Endothelial cell of umbilical vein (primary cell): ENCODE measurements at regions not wholly inside any gene's neighbourhood (a gene's known extent, or its start where the extent isn't known, plus 50 kb on each side); places are given as distances from the start of the nearest gene placed in this dataset.

Experiments used
- BruUV-seq: library from RNA; stranded (reverse); fragments of 400-500 nt; replicated peaks from 2 replicates; lab custom pipeline; 2021; lab: Mats Ljungman, UMichigan
- CTCF ChIA-PET: fragments of 300-600, 350-600 bp; sonication (Branson Sonifier 250); formaldehyde crosslinking; loops from one replicate; lab custom pipeline; 2021; ENCODE audit warnings: antibody characterized with exemption, inconsistent platforms; lab: Charles Lee
- POLR2A ChIA-PET: fragments of 300-600, 350-600 bp; sonication (Branson Sonifier 250); formaldehyde crosslinking; loops from one replicate; lab custom pipeline; 2021; ENCODE audit warnings: antibody characterized with exemption, inconsistent platforms; lab: Charles Lee
- DNase-seq: peaks from one replicate; pipeline ENCODE4 v3.0.0-alpha.2; 2011; ENCODE audit warnings: low read depth, low spot score
- FAIRE-seq: peaks from 2 replicates; lab custom pipeline; 2011; peaks lifted over from hg19 to GRCh38; lab: Jason Lieb, UNC
- H2AFZ ChIP-seq: 2 replicates; pipeline ENCODE4 v1.6.0; 2012; ENCODE audit warnings: low read depth, low read length, control low read depth, inconsistent platforms
- H3K27ac ChIP-seq: 2 replicates; pipeline ENCODE4 v1.5.1; 2011; ENCODE audit warnings: low read depth, mild to moderate bottlenecking, control low read depth, low read length, moderate library complexity; ENCODE audit not compliant: insufficient read depth
- H3K27me3 ChIP-seq, 2 experiments: 2 replicates each; pipeline versions ENCODE4 v1.6.0 to v1.6.1; 2011; ENCODE audit warnings: low read length in 2 of 2, mixed read lengths in 1 of 2; ENCODE audit not compliant: control insufficient read depth in 2 of 2, insufficient read depth in 2 of 2
- H3K36me3 ChIP-seq, 2 experiments: 2 replicates in 1 of 2; 3 replicates in 1 of 2; pipeline ENCODE4 v1.5.1; 2011; ENCODE audit warnings: low read length in 2 of 2, mild to moderate bottlenecking in 1 of 2, moderate library complexity in 1 of 2; ENCODE audit not compliant: control insufficient read depth in 2 of 2, insufficient read depth in 2 of 2; ENCODE audit errors: extremely low read depth in 1 of 2
- H3K4me1 ChIP-seq: 3 replicates; pipeline ENCODE4 v1.5.1; 2011; ENCODE audit warnings: mild to moderate bottlenecking, low read length; ENCODE audit not compliant: control insufficient read depth, insufficient read depth; ENCODE audit errors: extremely low read depth
- H3K4me2 ChIP-seq: 2 replicates; pipeline ENCODE4 v1.6.1; 2011; ENCODE audit warnings: low read length, control low read depth, mixed read lengths; ENCODE audit not compliant: insufficient read depth
- H3K4me3 ChIP-seq, 3 experiments: fragments of 200-600 bp in 1 of 3; sonication (generic), shearing (Covaris generic) in 1 of 3; replicated peaks in 1 of 3; 2 replicates each; pipeline ENCODE4 v1.5.1; 2011 to 2016; ENCODE audit warnings: control low read depth in 3 of 3, low read length in 3 of 3, mild to moderate bottlenecking in 2 of 3, inconsistent platforms in 1 of 3, low read depth in 1 of 3, moderate library complexity in 1 of 3; ENCODE audit not compliant: insufficient read depth in 1 of 3
- H3K79me2 ChIP-seq: 2 replicates; pipeline ENCODE4 v1.6.0; 2012; ENCODE audit warnings: low read length, inconsistent platforms; ENCODE audit not compliant: control insufficient read depth, insufficient read depth
- H3K9ac ChIP-seq: replicated peaks from 2 replicates; pipeline ENCODE3; 2011; ENCODE audit warnings: low read length, control low read depth; ENCODE audit not compliant: insufficient read depth; ENCODE audit errors: extremely low read depth
- H3K9me1 ChIP-seq: replicated peaks from 3 replicates; pipeline ENCODE4 v1.6.0; 2011; ENCODE audit warnings: mild to moderate bottlenecking, low read length; ENCODE audit not compliant: control insufficient read depth, insufficient read depth; ENCODE audit errors: extremely low read depth
- H3K9me3 ChIP-seq: replicated peaks from 2 replicates; pipeline ENCODE4 v1.5.1; 2012; ENCODE audit warnings: low read length, inconsistent platforms; ENCODE audit not compliant: control insufficient read depth, insufficient read depth
- H4K20me1 ChIP-seq: replicated peaks from 2 replicates; pipeline ENCODE3; 2011; ENCODE audit warnings: mild to moderate bottlenecking, low read length; ENCODE audit not compliant: control insufficient read depth, insufficient read depth; ENCODE audit errors: extremely low read depth
- CTCF ChIP-seq, 2 donors: IDR thresholded peaks; 1 replicate in 1 of 2; 2 replicates in 1 of 2; pipeline ENCODE4 v1.5.1; 2011; ENCODE audit warnings: low read length in 2 of 2, mild to moderate bottlenecking in 2 of 2, moderate library complexity in 2 of 2, control low read depth in 1 of 2, inconsistent platforms in 1 of 2, low read depth in 1 of 2; ENCODE audit not compliant: insufficient read depth in 1 of 2; ENCODE audit errors: extremely low read depth in 1 of 2
- EZH2 ChIP-seq: IDR thresholded peaks from 2 replicates; pipeline ENCODE4 v1.6.1; 2012; ENCODE audit warnings: borderline replicate concordance, low read depth, mild to moderate bottlenecking, moderate library complexity, low read length, inconsistent platforms; ENCODE audit not compliant: severe bottlenecking
- FOS ChIP-seq: IDR thresholded peaks from 2 replicates; pipeline ENCODE4 v1.6.1; 2011; ENCODE audit warnings: mild to moderate bottlenecking, low read length, moderate library complexity, borderline replicate concordance; ENCODE audit not compliant: insufficient read depth
- GATA2 ChIP-seq: IDR thresholded peaks from 2 replicates; pipeline ENCODE4 v1.7.0; 2011; ENCODE audit warnings: low read depth, mild to moderate bottlenecking, moderate library complexity, mixed read lengths, low read length; ENCODE audit not compliant: insufficient read length, insufficient read depth
- JUN ChIP-seq: IDR thresholded peaks from 2 replicates; pipeline ENCODE4 v1.6.1; 2011; ENCODE audit warnings: borderline replicate concordance, low read depth; ENCODE audit not compliant: insufficient read length, insufficient read depth
- MYC ChIP-seq: IDR thresholded peaks from one replicate; pipeline ENCODE4 v1.6.1; 2011; ENCODE audit warnings: mild to moderate bottlenecking, low read depth, low read length
- POLR2A ChIP-seq: IDR thresholded peaks from 2 replicates; pipeline ENCODE4 v1.6.1; 2012; ENCODE audit warnings: low read depth, mild to moderate bottlenecking, control low read depth, low read length
- POLR2AphosphoS5 ChIP-seq: IDR thresholded peaks from 2 replicates; pipeline ENCODE4 v1.6.1; 2012; ENCODE audit warnings: low read depth, mild to moderate bottlenecking, control low read depth, low read length, moderate library complexity; ENCODE audit not compliant: insufficient read depth
- dilution Hi-C: fragments of 300-500 bp; cut with MboI; formaldehyde crosslinking; loops from one replicate; pipeline ENCODE4 v1.15.0; 2019; ENCODE audit warnings: low sequenced_read_pairs; ENCODE audit not compliant: extremely low pct_ligation_motif_present
- intact Hi-C: fragments of 100-400 bp; cut with micrococcal nuclease; formaldehyde crosslinking; loops from one replicate; pipeline ENCODE4 v1.10.0; 2022
- TF ChIP-seq, protein P1 (sequence below): IDR thresholded peaks from 2 replicates; pipeline ENCODE4 v1.6.1; 2011; ENCODE audit not compliant: insufficient read depth, insufficient read length

GRCh38 chr10:130439766-130440165 is 303.6 kb downstream of the GLRX3 start:
- intact Hi-C loops, result no loop called here
- POLR2A ChIA-PET, result no interaction called here
- no peak overlapping the region for H2AFZ ChIP-seq

GRCh38 chr10:130440494-130440893 is 304.3 kb downstream of the GLRX3 start:
- H4K20me1 ChIP-seq, result no peaks in the 10 kb centered on the region
- no peak overlapping the region for H3K27ac ChIP-seq
- BruUV-seq, result no TSS peak
- no peak for FAIRE-seq
- H3K4me1 ChIP-seq, result no peaks in the 10 kb centered on the region
- H3K9ac ChIP-seq, result no peak overlapping the region
- DNase-seq, result no peak
- CTCF ChIA-PET, result no interaction called here
- no peaks in the 10 kb centered on the region for H3K79me2 ChIP-seq
- no peak overlapping the region for H2AFZ ChIP-seq
- H3K4me3 ChIP-seq, result no peak overlapping the region
- intact Hi-C loops (no loop called here), dilution Hi-C loops (no loop called here)
- no peaks in the 10 kb centered on the region for H3K36me3 ChIP-seq
- no peak for TF ChIP-seq JUN
- no peak for TF ChIP-seq MYC
- TF ChIP-seq POLR2A, result no peak
- TF ChIP-seq, protein P1, sequence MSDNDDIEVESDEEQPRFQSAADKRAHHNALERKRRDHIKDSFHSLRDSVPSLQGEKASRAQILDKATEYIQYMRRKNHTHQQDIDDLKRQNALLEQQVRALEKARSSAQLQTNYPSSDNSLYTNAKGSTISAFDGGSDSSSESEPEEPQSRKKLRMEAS, result no peak
- no peak for TF ChIP-seq GATA2
- no peak for TF ChIP-seq FOS
- TF ChIP-seq EZH2, result no peak
- no peak for TF ChIP-seq CTCF (IDR thresholded peaks at IDR 0.05; ENCODE audit: extremely low read depth in 1 of 2, insufficient read depth in 1 of 2, low read depth in 1 of 2, low read length in 2 of 2)
- no peak for TF ChIP-seq POLR2AphosphoS5
- peaks cover 9% of the 10 kb centered on the region for H3K9me3 ChIP-seq
- H3K9me1 ChIP-seq, result no peaks in the 10 kb centered on the region
- POLR2A ChIA-PET, result no interaction called here
- H3K27me3 ChIP-seq, result no peaks in the 10 kb centered on the region
- no peak overlapping the region for H3K4me2 ChIP-seq

More at GRCh38 chr10:130439766-130440165, 303.6 kb downstream of the GLRX3 start:
- H4K20me1 ChIP-seq, result no peaks in the 10 kb centered on the region
- TF ChIP-seq JUN (no peak), POLR2AphosphoS5 (no peak)
- H3K4me1 ChIP-seq, result no peaks in the 10 kb centered on the region
- no peak overlapping the region for H3K4me2 ChIP-seq
- no peaks in the 10 kb centered on the region for H3K79me2 ChIP-seq
- CTCF ChIA-PET, result no interaction called here
- no peak overlapping the region for H3K27ac ChIP-seq
- no peak overlapping the region for H3K9ac ChIP-seq
- dilution Hi-C loops, result no loop called here
- H3K9me1 ChIP-seq, result no peaks in the 10 kb centered on the region
- H3K9me3 ChIP-seq, result peaks cover 12% of the 10 kb centered on the region
- H3K36me3 ChIP-seq, result no peaks in the 10 kb centered on the region
- DNase-seq (no peak), FAIRE-seq (no peak)
- H3K4me3 ChIP-seq, result no peak overlapping the region
- BruUV-seq, result no TSS peak
- no peaks in the 10 kb centered on the region for H3K27me3 ChIP-seq
